SIG-M5 treated with dmso at 0.1 percent for 504 hours (cell line): ENCODE measurements at regions not wholly inside any gene's neighbourhood (a gene's known extent, or its start where the extent isn't known, plus 50 kb on each side); places are given as distances from the start of the nearest gene placed in this dataset.

ENCODE experiments used
- DNase-seq: peaks from one replicate; lab custom pipeline; 2025; ENCODE audit not compliant: unreplicated experiment; lab: John Stamatoyannopoulos, UW

DNA sequence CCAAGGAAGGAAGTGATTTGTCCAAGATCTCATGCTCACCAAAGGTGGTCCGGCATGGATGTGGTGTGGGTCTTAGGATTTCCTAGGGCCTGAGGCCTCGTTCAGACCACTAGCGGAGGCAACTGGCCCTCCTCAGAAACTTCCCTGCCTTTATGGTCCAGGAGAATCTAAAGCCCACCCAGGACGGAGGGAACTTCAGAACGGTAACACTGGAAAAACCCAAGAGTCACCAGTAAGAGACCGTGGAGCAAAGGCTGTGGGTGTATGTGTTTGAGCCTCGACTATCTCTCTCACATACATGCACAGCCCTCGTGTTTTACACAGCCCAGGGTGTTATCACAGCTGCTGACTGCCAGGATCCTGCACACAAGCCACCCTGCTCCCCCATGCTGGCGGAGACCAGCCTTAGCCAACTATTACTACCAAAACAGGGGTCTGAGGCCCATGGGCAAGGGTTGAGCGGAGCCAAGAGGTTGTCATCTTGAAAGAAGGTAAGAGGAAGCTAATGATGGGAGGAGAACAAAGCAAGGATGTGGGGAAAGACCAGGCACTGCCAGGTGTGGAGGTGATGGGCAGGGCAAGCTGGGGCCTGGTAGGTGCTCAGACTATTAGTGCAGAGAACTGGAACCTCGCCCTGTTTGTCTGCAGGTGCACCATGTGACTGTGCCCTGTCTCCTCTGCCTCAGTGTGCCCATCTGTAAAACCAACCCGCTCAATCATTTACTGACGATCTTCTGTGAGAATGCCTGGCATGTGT lies 170.2 kb upstream of the ZMIZ1 start:
- DNase-seq = no peak

DNA sequence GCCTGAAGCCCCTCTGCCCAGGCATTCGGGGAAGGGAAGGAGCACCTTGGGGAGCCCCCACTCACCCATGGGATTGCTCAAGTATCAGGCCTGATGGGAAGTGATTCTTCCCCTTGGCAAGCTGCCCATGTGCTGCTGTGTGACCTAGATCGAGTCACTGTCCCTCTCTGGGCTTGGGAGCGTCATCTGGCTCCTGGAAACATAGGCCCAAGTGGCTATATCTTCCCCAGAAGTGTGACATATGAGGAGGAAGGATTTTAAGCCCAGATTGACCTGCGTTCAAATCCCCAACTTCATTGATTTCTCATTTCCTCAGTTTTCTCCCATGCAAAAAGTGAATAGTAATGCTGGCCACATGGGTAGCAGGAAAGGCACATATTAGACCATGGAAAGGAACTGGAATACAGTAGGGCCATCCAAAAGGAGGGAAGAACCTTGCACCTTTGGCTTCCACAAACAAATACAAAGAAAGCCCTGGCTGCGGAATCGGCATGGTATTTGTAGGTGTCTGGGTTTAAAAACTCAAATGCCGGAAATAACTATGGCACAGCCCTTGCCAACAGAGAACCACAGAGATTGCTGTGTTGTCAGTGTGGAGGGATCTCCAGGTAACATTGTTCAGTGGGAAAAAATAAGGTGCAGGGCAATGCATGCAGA lies 169.5 kb upstream of the ZMIZ1 start:
- DNase-seq = no peak

DNA sequence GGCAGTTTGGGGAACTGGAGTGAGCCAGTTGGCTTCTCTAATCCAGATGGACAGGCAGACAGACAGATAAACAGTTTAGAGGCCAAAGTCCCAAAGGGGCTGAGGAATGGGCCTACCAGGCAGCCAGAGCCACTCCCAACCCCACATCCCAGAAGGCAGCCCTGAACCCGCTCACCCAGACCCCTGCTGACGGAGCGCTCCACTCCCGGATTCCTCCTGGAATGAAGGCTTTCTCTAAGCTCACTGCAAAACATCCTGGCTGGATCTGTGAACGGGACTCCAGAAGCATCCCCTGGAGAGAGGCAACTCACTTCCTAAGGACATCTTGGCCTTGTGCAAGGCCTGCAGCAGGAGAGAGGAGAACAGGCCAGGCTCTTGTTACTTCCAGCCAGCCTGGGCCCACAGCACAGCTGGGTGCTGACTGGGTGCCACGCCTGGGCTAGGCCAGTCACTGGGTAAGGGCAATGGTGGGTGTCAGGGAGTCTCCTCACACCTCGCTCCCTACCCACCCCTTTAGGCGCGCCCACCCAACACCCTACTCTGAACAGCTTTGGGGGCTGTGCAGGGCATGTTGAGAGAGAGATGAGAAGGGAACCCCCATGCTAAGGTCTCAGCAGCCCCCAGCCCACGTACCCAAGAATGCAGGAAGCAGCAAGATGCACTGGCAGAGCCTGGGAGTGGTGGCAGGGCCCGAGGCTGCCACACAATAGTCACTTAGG lies 168.6 kb upstream of the ZMIZ1 start:
- no peak for DNase-seq

DNA sequence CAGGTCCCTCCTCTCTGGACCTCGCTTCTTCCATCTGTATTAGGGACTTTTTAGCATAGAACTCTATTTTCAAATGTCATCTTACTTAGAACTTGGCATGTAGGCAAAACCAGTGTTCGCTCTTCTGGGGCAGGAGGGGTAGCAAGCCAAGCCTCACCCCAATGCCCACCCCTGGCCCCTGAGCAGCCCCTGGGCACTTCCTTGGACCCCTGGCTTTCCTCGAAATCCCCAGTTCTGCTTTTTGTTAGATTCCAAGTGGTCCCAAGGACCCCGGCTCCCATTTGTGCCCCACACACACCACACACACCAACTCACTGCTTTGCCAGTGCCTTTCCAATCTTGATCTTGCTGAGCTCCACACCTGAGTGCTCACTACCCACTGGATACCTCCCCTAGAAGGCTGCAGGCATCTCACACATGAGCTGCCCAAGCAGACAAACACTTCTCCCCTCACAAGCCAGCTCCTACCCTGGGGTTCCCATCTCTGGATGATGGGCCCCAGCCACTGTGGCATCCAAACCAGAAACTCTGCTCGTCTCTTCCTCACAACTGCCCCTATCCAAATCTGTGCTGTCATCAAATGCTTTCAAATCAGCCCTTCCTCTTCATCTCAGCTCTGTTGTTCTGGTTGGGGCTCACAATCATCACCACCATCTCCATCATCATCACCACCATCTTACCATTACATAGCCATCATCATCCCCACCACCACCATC lies 167.9 kb upstream of the ZMIZ1 start:
- DNase-seq = no peak

DNA sequence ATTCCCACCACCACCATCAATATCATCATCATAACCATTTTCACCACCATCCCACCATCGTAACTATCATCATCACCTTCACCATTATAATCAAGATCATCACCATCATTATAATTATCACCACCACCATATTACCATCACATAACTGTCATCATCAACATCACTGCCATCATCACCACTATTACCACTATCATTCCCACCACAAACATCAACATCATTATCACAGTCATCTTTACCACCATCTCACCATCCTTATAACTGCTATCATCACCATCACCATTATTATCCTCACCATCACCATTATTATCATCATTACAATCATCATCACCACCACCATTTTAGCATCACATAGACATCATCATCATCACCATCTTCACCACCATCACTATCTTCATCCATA lies 167.1 kb upstream of the ZMIZ1 start:
- DNase-seq = no peak

DNA sequence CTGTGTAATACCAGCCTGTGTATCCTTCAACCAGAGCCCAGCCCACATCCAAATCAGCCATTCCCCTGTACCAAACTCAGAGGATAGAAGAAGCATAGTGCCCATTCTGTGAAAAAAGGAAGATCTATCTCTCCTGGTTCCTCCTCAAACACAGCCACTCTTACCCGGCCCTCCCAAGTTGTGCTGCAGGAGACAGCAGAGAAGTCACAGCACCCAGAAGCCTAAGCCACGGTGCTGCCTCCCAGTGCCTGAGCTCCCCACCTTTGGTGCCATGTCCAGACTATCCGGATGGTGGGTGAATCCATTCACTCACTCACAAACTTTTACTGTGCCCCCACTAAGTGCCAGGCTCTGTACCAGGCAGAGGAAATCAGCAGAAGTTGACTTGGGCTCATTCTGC lies 166.0 kb upstream of the ZMIZ1 start:
- no peak for DNase-seq

DNA sequence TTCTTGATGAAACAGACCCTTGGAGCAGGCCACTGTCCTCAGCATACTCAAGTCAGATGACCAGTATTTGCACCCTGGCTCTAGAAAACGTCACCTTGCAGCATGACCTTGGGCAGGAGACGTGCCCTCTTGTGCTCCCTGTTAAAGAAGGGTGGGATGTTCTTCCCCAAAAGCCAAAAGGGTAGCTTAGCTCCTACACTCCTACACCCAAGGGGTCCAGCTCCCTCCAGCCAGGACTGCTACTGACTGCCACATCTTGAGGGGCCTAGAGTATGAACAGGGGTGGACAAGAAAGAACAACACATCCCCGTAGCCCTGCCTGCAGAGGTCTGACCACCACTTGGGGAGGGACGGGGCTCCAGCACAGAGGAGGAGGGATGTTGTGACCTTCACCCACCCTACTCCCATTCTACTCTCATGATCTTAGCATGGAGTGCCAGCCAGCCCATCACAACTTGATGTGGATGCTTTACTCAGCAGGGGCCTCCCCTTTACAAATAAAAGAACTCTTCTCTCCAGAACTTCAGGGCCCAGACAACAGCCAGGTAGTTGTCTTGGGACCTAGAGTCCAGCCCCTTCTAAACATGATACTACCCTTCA lies 165.3 kb upstream of the ZMIZ1 start:
- DNase-seq = no peak

DNA sequence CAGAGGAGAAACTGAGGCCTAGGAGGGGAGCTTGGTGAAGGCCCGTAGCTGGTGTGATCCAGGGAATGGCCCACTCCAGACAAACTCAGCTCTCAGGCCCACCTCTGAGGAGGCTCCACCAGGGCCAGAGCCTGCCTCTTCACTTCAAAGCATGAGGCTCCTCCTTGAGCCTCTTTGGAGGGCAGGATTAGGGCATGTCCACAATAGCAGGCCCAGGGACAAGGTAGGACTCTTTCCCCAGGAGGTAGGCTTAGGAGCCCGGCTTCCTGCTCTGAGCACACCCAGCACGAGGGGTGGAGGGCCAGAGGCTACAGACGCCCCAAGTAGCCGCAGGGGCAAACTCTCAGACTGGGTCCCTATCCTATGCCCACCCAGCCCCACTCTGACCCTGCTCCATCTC lies 164.6 kb upstream of the ZMIZ1 start:
- no peak for DNase-seq

DNA sequence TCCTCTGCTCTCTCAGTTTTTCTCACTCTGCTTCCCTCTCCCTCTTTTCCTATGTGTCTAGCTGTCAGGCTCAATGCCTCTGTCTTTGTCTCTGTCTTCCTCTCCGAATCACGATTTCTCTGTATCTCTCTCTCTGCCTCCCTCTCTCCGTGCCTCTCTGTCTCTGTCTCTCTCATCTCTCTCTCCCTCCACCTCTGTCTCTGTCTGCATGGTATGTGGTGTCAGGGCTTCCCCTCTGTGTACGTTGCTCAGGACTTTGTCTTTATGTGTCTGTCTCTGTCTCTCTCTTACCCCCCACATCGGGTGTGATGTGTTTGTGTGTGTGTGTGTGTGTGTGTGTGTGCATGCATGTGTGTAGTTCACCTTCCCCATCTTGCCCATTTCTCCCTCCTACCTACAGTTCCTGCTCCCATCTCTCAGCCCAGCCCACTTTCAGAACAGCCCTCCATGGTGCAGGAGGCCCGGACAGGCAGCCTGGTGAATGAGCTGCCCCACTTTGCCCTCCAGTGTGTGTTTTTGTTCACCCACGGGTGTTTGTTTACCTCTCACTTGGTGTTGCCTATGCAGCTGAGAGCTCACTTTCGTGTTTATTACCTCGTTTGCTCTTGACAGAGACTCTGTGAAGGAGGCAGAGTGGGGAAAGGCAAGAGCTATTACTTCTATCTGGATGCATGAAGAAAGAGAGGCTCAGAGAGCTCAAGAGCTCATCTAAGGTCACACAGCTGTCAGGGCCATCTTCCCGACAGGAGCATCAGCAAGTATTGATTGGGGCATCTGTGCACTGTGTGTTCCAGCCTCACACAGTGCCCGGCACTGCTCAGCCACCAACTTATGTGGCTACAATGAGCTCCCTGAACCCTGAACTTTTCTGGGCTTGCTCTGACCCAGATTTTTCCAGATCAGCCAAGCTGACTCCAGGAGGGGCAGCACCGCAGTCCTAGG lies 163.5 kb upstream of the ZMIZ1 start:
- no peak for DNase-seq

DNA sequence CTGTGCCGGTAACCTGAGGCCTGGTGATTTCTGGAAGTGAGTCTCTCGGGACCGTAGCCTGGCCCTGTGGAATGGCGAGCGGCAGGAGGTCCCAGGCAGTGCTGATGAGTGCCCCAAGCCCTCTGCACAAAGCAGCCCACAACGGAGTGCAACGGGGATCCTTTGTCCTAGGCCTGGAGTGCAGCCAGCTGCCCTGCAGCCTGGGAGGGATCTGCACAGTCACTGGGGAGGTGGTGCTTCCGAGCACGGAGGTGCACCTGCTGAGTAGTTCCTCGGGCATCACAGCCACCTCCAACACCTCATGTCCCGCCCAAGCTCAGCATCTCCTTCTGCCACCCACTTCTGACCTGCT lies 162.8 kb upstream of the ZMIZ1 start:
- no peak for DNase-seq

DNA sequence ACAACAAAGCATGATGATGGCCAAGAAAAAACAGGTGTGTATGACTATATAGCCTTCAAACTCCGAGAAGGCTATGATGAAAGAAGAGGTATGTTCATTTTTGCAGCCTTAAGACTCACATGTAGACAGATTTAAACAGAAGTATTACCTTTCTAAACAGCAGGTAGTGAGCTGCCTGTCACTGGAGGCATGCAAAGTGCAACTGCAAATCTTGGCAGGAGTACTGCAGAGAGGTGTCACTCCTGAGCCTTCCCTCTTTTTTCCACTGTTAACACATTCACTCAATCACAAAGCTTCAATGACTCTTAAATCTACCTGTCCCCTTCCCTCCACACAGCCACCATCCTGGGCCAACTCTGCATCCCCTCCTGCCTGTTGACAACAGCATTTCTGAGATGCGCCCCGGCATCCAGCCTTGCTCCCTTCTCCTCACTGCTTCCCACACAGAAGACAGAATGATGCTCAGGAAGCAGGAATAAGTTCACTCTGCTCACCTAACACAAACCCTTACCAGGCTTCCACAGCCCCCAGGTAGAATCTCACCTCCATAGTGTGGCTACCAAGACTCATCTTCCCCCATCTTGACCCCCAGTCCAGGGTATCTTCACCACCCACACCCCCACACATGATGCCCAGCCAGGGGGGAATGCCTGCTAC lies 161.9 kb upstream of the ZMIZ1 start:
- no peak for DNase-seq

DNA sequence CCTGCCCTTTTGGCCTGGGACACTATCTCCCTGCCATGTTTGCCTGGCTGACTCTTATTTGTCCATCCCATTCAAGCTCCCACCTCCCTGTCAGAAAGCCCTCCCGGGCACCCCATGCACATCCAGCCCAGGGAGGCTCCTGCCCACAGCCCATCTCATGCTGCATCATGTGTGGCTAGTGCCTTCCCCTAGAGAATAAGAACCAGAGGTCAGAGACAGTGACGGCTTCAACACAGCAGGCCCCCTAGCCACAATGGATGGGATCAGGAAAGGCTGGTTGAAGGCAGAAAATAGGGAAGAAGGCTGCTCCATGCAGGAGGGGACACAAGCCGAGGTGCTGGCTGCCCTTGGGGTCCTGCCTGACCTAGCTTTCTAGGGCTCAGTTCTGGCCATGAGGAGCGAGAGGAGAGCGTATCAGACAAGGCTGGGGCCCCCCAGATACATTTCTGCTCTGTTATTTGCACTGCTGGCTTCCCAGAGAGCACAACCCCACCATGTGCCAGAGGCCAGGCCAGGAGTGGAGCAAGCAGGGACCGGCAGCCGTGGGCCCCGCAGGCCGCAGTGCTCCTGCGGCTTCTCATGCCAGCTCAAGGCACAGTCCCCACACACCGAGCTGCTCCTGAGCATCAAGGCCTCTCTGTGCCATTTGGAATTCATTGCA lies 161.1 kb upstream of the ZMIZ1 start:
- DNase-seq = no peak

DNA sequence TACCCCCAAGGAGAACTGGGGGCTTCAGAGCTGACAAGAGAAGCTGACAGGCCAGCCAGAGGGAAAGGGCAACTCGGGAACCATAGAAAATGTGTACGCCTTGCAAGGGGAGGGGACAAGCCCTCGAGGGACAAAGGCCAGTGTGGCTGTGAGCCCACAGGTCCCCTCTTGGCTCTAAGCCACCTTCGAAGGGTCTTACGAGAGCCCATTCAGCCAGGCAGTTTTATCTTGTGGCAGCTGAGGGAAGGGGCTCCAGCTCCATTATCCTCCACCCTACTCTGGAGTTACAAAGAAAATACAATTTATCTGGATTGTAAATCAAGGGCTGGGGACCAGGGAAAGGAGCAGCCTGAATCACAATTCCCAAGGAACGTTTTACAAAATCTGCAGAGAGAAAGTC lies 159.5 kb upstream of the ZMIZ1 start:
- no peak for DNase-seq

DNA sequence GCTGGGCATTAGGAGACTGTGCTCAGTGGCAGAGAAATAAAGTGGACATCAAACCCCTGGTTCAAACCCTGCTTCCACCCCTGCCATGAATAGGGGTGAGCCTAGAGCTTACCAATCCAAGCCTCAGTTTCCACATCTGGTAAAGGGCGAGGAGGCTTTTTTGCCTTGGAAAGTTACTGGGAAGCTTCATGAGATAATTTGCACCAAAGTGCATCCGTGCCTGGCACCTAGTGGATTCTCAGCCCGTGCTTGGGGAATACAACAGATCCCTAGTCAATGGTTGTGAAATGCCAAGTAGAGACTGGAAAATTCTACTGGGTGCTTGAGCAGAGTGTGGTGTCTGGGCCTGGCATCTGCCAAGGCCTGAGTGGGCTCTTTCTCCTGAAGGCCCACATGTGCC lies 158.7 kb upstream of the ZMIZ1 start:
- no peak for DNase-seq

DNA sequence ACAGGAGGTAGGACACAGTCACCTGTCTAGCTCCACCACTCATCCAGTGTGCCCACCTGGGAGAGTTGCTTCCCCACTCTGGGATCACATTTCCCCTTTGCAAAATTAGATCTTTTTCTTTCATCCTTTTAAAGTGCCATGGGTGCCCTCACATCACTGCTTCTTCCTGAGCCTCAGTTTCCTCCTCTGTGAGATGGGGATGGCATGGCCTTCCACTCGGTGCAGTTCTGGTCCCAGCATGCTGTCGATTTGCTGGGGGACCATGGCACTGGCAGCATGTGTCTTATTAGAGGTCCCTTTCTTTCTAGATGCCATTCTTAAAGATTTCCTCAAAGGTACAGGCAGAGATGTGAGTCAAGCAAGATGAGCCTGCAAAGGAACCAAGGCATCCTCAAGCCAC lies 158.3 kb upstream of the ZMIZ1 start:
- no peak for DNase-seq

DNA sequence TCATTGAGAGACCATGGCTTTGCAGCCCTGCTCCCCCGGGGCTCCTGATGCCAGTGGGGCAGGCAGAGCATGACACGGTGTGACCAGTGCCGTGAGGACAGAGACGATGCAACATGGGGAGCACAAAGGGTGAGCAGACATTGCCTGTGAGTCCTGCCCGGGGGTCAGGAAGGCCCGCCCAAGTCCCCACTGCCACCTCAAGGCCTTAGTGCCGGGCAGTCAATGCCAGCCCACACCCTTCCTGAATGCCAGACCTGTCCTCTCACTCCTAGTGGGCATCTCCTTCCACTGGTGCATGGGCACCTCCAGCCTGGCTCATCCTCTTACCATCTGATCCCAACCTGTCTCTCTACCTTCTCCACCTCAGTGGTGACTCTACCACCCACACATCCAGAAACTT lies 157.9 kb upstream of the ZMIZ1 start:
- DNase-seq = no peak

DNA sequence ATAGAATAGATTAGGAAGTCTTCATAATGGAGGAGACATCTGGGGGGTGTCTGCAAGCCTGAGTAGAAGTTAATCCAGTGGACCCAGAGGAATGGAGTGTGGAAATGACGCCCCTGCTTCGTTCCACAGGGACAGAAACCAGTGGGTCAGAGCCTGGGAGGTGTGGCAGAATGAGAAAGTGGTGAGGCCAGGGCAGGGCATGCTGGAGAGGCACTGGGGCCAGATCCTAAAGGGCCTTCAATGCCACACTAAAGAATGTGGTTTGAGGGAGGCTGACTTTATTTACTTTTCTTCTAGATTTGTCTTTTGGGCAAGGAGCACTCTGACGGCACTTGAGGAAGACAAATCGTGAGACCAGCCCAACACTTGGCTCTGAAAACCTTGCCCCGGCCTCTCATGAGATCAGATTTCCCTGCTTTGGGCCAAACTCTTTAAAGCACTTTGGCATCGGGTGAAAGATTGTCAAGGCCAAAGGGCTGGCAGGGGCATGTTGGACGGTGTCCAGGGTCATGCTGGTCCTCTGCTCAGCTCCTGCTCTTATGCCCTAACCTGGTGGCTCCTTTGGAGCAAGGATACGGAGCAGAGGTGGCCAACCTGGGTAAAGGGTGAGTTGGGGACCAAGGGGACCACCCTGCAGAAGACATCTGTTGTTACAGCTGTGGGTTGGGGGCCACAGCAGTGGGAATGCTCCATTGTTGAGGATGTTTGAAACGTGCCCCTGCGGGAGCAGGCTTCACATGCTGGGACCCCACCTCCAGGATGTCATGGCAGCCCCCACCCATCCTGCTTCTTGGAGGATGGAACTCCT lies 157.0 kb upstream of the ZMIZ1 start:
- DNase-seq = no peak
